HG02798 (cell line): ENCODE measurements at regions not wholly inside any gene's neighbourhood (a gene's known extent, or its start where the extent isn't known, plus 50 kb on each side); places are given as distances from the start of the nearest gene placed in this dataset.
"Not testable (repeated sequence)": the region's sequence is repeated elsewhere in the genome, so short reads cannot be mapped to it uniquely, and the experiment has no call there.

Source experiments
- ATAC-seq: cut with Tn5 transposase; IDR thresholded peaks from one replicate; pipeline ENCODE4 v1.9.1; 2021; ENCODE audit warnings: mild to moderate bottlenecking; ENCODE audit not compliant: unreplicated experiment, poor library complexity

- no peak for ATAC-seq
Measured at GRCh38 chr5:124627815-124628595, 118.4 kb downstream of the ZNF608 start.

- ATAC-seq = no peak
Measured at GRCh38 chr5:124626053-124626452, 120.4 kb downstream of the ZNF608 start.

GRCh38 chr5:124623265-124623664 is 123.2 kb downstream of the ZNF608 start:
- ATAC-seq = no peak

GRCh38 chr5:124622851-124623250 is 123.6 kb downstream of the ZNF608 start:
- ATAC-seq = no peak

GRCh38 chr5:124621279-124621678 is 125.2 kb downstream of the ZNF608 start:
- no peak for ATAC-seq

- no peak for ATAC-seq
Measured at GRCh38 chr5:124620743-124621142, 125.7 kb downstream of the ZNF608 start.

GRCh38 chr5:124619121-124619520 is 127.3 kb downstream of the ZNF608 start:
- no peak for ATAC-seq

- ATAC-seq = no peak
Measured at GRCh38 chr5:124617787-124618186, 128.7 kb downstream of the ZNF608 start.

- no peak for ATAC-seq
Measured at GRCh38 chr5:124614836-124615385, 131.5 kb downstream of the ZNF608 start.

GRCh38 chr5:124614105-124614504 is 132.3 kb downstream of the ZNF608 start:
- no peak for ATAC-seq

GRCh38 chr5:124613273-124613953 is 133.0 kb downstream of the ZNF608 start:
- ATAC-seq = no peak

GRCh38 chr5:124612023-124612422 is 134.4 kb downstream of the ZNF608 start:
- no peak for ATAC-seq

- not testable (repeated sequence) for ATAC-seq
Measured at GRCh38 chr5:124611262-124611661, 135.2 kb downstream of the ZNF608 start.

GRCh38 chr5:124609685-124610084 is 136.8 kb downstream of the ZNF608 start:
- ATAC-seq = not testable (repeated sequence)

- ATAC-seq = no peak
Measured at GRCh38 chr5:124606543-124606942, 139.9 kb downstream of the ZNF608 start.

GRCh38 chr5:124606093-124606492 is 140.3 kb downstream of the ZNF608 start:
- no peak for ATAC-seq

GRCh38 chr5:124605541-124605940 is 140.9 kb downstream of the ZNF608 start:
- ATAC-seq = no peak

- no peak for ATAC-seq
Measured at GRCh38 chr5:124604419-124604818, 142.0 kb downstream of the ZNF608 start.

- no peak for ATAC-seq
Measured at GRCh38 chr5:124602925-124603650, 143.4 kb downstream of the ZNF608 start.

GRCh38 chr5:124599028-124599973 is 147.1 kb downstream of the ZNF608 start:
- ATAC-seq = peak; percentile 62
